ENCODE measurements at regions not wholly inside any gene's neighbourhood (a gene's known extent, or its start where the extent isn't known, plus 50 kb on each side); places are given as distances from the start of the nearest gene placed in this dataset.

DNA sequence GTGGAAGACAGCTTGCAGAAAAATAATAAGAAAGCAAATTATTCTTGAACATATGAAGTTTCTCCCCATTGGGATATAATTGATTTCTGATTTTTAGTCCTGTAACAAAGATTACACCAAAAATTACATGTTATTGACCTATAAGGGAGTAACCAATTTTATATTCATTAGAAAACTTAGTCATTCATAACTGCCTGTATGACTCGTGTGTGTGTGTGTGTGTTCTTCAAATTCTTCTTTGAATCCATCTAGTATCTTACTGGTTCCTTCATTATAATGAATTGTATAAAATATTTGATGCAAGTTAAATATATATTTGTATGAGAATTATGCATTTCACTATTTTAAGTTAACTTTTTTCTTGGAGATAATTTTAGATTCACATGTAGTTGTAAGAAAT lies 310.4 kb downstream of the HAO1 start:
- TF ChIP-seq, protein P1, sequence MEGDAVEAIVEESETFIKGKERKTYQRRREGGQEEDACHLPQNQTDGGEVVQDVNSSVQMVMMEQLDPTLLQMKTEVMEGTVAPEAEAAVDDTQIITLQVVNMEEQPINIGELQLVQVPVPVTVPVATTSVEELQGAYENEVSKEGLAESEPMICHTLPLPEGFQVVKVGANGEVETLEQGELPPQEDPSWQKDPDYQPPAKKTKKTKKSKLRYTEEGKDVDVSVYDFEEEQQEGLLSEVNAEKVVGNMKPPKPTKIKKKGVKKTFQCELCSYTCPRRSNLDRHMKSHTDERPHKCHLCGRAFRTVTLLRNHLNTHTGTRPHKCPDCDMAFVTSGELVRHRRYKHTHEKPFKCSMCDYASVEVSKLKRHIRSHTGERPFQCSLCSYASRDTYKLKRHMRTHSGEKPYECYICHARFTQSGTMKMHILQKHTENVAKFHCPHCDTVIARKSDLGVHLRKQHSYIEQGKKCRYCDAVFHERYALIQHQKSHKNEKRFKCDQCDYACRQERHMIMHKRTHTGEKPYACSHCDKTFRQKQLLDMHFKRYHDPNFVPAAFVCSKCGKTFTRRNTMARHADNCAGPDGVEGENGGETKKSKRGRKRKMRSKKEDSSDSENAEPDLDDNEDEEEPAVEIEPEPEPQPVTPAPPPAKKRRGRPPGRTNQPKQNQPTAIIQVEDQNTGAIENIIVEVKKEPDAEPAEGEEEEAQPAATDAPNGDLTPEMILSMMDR (IDR thresholded peaks at IDR 0.05): no peak

DNA sequence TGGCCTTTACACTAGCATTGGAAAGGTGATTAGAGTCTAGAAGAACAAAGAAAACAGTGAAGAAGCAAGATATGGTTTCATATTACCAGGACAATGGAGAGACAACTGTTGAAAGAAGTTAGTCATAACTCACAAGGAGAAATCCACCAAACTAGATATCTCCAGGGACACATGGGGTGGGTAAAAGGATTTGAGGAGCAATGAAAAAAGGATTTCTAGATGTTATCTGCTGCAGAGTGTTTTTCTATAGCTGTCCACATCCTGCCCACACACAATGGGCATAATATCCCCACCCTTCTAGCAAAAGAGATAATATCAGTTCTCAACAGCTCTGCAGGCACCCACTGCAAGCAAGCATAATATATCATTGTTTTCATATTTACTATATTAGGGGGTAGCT lies 303.1 kb downstream of the HAO1 start:
- TF ChIP-seq, protein P1 (IDR thresholded peaks at IDR 0.05): no peak

DNA sequence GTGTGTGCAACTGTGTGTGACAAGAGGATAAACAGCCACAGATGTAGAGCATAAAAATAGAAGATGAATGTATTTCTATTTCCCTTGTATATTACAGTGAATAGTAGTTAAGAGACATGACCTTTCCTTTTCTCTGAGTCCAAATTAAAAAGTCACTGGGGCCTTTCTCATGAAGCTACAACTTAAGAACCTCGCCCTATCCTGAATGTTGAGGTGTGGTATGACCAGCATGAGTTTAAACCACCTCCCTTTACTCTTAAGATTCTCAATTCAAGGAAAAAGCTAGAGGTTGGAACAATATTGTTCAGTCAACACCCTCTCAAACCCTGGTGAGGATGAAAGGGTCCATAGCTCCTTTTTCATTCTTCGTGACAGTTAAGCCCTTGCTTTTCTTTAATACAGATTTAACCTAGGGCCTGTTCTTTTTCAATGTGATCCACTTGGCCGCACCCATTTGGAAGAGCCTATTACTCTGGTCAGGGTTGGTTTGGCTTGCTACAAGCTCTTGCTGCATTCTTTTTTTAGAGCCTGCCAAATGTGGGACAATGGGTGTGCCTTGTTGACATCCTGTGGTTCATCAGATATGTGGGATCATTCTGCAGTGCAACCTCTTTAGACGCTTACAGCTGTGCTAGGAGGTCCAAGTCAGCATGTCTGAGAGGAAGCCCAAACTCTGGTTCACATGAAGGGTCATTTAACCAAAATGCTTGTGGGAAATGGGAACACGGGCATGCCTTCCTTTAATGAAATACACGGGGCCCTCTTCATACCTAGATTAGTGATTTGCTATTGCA lies 290.0 kb downstream of the HAO1 start:
- TF ChIP-seq, protein P1 (IDR thresholded peaks at IDR 0.05): no peak

DNA sequence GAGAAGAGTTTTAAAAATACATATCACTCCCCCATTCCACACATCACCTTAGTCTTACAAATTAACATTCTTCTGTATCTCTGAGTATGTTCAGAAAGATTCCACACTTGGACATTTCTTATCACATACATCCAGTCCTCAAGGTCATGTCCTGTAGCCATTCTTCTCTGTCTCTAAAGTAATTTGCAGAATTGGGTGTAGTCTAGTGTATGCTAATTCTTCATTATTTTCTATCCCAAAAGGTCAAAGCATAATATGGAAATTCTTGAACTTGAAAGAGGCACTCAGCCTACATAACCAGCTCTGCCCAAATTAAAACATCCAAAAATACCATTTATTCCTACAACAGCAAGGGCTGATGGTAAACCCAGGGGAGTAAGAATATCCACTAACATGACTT lies 286.0 kb downstream of the HAO1 start:
- TF ChIP-seq, protein P1 (IDR thresholded peaks at IDR 0.05): no peak

DNA sequence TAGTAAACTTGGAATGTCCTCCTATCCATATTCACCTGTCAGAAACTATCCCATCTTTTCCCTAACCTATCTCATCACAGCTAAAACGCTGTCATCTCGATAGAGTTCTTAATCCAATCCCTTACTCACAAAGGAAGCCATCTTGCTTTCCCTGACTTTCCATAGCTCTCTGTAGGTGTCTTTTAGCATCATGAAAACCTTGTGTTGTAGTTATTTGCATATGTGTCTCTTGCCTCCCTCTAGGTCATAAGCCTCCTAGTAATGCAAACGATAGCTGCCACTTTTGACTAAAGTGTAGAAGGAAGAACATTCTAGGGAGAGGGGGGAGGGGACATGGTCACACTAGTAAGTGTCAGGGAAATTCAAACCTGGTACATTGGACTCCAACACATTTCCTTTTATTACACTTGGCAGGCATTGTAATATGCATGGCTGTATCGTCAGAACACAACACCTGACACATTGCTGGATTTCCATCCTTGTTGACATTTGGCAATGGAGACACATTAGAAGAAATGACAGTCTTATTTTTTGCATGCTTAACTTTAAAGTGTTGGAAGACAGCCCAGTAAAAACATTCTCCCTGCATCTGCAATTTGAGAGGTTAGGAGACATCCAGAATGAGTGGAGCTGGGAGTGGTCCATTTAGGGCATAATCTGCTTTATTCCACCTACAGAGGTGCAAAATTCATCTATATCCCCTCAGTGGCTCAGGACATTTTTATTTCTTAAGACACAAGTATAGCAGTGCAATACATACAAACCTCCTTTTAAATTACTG lies 283.4 kb downstream of the HAO1 start:
- TF ChIP-seq, protein P1 (IDR thresholded peaks at IDR 0.05): no peak

DNA sequence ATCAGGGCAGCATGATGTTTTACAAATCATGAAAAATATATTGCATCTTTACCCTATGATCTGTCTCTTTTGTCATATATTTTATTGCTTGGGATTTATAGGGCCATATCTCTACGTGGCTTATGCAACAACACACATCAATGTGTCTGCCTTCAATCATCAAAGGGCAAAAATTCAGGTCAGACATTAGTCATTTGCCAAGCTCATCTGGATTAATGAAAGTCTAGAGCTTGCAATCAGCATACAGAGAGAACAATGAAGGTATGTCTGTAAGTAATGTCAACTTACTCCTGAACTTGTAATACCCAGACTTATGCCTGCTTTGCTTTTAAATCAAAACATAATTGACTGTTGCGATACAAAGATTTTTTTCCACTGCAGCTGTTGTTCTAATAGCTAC lies 282.7 kb downstream of the HAO1 start:
- TF ChIP-seq, protein P1 (IDR thresholded peaks at IDR 0.05): no peak

DNA sequence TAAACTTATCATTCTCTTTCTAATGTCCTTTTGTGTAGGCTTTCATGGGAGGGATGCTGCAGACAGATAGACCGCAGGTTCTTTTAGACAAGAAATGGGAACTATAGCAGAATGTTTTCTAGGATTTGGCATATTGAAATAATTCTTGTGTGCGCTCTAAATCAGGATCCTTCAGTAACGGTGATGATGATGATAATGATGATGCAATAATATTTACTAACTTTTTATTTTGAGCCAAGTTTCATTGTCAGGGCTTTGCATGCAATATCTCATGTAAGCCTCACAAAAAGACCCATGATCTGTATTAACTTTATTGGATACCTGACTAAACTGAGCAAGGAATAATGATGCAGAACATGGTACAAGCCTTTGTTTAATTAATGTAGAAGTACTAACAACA lies 280.1 kb downstream of the HAO1 start:
- TF ChIP-seq, protein P1 (IDR thresholded peaks at IDR 0.05): no peak
